22Rv1 (cell line): ENCODE measurements at regions not wholly inside any gene's neighbourhood (a gene's known extent, or its start where the extent isn't known, plus 50 kb on each side); places are given as distances from the start of the nearest gene placed in this dataset.

Experiments
- ZFX ChIP-seq: fragments of 450-650 bp; IDR thresholded peaks from 2 replicates; pipeline ENCODE4 v1.6.1; 2017; ENCODE audit warnings: antibody characterized with exemption, borderline replicate concordance
- TF ChIP-seq, protein P1 (sequence below): fragments of 450-650 bp; IDR thresholded peaks from 2 replicates; pipeline ENCODE4 v1.5.1; 2017; ENCODE audit warnings: mild to moderate bottlenecking

DNA sequence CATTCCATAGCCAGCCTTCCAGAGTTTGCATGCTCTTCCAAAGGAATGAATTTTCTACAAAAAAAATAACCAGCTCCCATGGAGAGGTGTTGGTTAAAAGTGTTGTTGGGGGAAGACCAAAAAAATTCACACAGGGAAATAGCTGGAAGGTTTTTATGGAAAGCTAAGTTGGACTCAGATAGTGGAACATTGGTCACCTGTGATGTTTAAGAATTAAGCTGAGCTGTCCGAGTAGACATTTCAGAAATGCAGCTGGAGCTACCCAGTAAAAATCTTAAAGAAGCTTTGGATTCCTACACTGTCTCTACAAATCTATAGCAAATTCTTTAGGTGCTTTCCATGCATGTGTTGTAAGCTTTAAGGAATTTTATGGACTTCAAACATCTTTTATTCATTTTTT, 155.5 kb downstream of the THBS2 start:
- TF ChIP-seq, protein P1, sequence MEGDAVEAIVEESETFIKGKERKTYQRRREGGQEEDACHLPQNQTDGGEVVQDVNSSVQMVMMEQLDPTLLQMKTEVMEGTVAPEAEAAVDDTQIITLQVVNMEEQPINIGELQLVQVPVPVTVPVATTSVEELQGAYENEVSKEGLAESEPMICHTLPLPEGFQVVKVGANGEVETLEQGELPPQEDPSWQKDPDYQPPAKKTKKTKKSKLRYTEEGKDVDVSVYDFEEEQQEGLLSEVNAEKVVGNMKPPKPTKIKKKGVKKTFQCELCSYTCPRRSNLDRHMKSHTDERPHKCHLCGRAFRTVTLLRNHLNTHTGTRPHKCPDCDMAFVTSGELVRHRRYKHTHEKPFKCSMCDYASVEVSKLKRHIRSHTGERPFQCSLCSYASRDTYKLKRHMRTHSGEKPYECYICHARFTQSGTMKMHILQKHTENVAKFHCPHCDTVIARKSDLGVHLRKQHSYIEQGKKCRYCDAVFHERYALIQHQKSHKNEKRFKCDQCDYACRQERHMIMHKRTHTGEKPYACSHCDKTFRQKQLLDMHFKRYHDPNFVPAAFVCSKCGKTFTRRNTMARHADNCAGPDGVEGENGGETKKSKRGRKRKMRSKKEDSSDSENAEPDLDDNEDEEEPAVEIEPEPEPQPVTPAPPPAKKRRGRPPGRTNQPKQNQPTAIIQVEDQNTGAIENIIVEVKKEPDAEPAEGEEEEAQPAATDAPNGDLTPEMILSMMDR: no peak
- TF ChIP-seq ZFX: no peak
